Lower lobe of right lung (tissue), 2 donors: ENCODE measurements at regions not wholly inside any gene's neighbourhood (a gene's known extent, or its start where the extent isn't known, plus 50 kb on each side); places are given as distances from the start of the nearest gene placed in this dataset.
A peak's percentile ranks its signal among the peaks of the same experiment; 100 is the strongest.

ENCODE experiments used
- ATAC-seq, 2 donors: fragments of 200-7000 bp; cut with Tn5 transposase; one replicate each; pipeline ENCODE4 v1.9.1; 2020 to 2022; ENCODE audit warnings: mild to moderate bottlenecking in 2 of 2, moderate library complexity in 2 of 2
- DNase-seq: peaks from one replicate; pipeline ENCODE4 v3.0.0-alpha.2; 2020
- H3K27ac ChIP-seq: fragments of 200-600 bp; one replicate; pipeline ENCODE4 v1.8.0; 2022
- H3K27me3 ChIP-seq: fragments of 200-600 bp; one replicate; pipeline ENCODE4 v1.8.0; 2022; ENCODE audit warnings: low read depth
- H3K36me3 ChIP-seq: fragments of 200-600 bp; one replicate; pipeline ENCODE4 v1.8.0; 2022; ENCODE audit warnings: mild to moderate bottlenecking
- H3K4me1 ChIP-seq: fragments of 200-600 bp; one replicate; pipeline ENCODE4 v1.8.0; 2022
- H3K4me3 ChIP-seq: fragments of 200-600 bp; one replicate; pipeline ENCODE4 v1.8.0; 2022; ENCODE audit warnings: mild to moderate bottlenecking
- H3K9me3 ChIP-seq: fragments of 200-600 bp; one replicate; pipeline ENCODE4 v1.8.0; 2022
- intact Hi-C: fragments of 100-400 bp; cut with DNase I; formaldehyde crosslinking; loops from one replicate; pipeline ENCODE4 v1.11.0; 2022
- TF ChIP-seq, protein P1 (sequence below): fragments of 200-600 bp; IDR thresholded peaks from one replicate; pipeline ENCODE4 v1.8.0; 2022; ENCODE audit warnings: antibody characterized with exemption, mild to moderate bottlenecking
- donor health status: DM: no; HTN: yes; CAD: no; lungs with severe emphysema.

DNA sequence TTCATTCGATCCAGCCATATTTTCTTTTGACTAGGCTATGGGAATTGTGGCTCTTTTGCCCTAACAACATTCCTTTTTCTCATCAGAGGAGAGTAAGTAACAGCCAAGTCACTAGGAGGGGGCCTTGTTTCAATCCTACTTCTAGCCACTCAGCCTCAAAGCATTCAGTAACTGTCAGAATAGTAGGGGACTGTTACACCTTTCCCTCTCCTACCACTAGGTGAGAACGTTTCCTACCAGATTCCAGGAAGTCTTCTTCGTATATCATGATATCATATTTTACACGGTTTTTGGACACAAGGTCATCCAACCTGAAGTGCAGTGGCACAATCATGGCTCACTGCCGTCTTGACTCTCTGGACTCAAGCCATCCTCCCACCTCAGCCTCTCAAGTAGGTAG lies 171.3 kb upstream of the CDH12 start:
- TF ChIP-seq, protein P1, sequence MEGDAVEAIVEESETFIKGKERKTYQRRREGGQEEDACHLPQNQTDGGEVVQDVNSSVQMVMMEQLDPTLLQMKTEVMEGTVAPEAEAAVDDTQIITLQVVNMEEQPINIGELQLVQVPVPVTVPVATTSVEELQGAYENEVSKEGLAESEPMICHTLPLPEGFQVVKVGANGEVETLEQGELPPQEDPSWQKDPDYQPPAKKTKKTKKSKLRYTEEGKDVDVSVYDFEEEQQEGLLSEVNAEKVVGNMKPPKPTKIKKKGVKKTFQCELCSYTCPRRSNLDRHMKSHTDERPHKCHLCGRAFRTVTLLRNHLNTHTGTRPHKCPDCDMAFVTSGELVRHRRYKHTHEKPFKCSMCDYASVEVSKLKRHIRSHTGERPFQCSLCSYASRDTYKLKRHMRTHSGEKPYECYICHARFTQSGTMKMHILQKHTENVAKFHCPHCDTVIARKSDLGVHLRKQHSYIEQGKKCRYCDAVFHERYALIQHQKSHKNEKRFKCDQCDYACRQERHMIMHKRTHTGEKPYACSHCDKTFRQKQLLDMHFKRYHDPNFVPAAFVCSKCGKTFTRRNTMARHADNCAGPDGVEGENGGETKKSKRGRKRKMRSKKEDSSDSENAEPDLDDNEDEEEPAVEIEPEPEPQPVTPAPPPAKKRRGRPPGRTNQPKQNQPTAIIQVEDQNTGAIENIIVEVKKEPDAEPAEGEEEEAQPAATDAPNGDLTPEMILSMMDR, result no peak
- Histone ChIP-seq H3K27ac (no peak overlapping the region), H3K4me1 (no peaks in the 10 kb centered on the region), H3K36me3 (no peaks in the 10 kb centered on the region), H3K4me3 (no peak overlapping the region), H3K9me3 (no peaks in the 10 kb centered on the region), H3K27me3 (no peaks in the 10 kb centered on the region)
- DNase-seq (no peak), ATAC-seq (no peak)
- intact Hi-C loops, result no loop called here

DNA sequence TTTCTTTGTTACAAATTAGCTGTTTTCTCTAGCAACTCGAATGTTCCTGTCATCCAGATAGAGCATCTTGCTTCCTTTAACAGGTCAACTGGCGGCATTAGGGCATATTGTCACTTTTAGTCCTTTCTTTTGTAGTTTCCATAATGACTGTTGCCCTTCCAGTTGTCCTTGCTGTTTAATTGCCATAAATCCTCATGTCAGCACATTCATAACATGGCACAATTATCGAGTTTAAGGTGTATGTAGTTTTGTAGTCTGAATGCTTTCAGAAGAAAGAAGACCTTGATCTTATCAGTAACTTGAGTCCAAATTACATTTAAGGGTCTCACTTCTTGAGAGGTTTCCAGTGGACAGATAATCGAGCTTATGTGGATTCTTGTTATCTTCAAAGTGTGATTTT lies 161.7 kb upstream of the CDH12 start:
- no peaks in the 10 kb centered on the region for H3K27me3 ChIP-seq
- DNase-seq, result no peak
- no peaks in the 10 kb centered on the region for H3K9me3 ChIP-seq
- no peaks in the 10 kb centered on the region for H3K4me1 ChIP-seq
- H3K4me3 ChIP-seq, result no peak overlapping the region
- intact Hi-C loops, result no loop called here
- no peaks in the 10 kb centered on the region for H3K36me3 ChIP-seq
- TF ChIP-seq, protein P1, result no peak
- no peak overlapping the region for H3K27ac ChIP-seq
- no peak for ATAC-seq

DNA sequence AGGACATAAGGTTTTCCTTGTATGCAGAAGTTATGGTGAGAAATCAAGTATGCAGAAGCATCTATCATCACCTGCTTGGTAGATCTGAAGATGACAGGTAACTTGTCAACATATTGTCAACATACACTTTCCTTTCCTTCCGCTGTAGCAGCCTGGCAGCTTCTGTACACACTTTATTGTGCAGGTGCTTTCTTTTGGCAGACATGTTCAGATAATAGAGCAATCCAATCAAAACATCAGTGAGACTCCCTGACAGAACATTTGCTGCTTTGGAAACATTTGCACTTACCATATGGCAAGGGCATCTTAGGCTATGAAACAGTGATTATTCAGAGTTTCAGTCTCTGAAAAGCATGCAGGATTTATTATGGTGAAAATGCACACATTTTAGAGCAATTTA lies 161.1 kb upstream of the CDH12 start:
- TF ChIP-seq, protein P1, result no peak
- intact Hi-C loops, result no loop called here
- H3K9me3 ChIP-seq, result no peaks in the 10 kb centered on the region
- ATAC-seq (no peak), DNase-seq (no peak)
- no peaks in the 10 kb centered on the region for H3K27me3 ChIP-seq
- H3K4me1 ChIP-seq, result no peaks in the 10 kb centered on the region
- no peaks in the 10 kb centered on the region for H3K36me3 ChIP-seq
- no peak overlapping the region for H3K4me3 ChIP-seq
- no peak overlapping the region for H3K27ac ChIP-seq

DNA sequence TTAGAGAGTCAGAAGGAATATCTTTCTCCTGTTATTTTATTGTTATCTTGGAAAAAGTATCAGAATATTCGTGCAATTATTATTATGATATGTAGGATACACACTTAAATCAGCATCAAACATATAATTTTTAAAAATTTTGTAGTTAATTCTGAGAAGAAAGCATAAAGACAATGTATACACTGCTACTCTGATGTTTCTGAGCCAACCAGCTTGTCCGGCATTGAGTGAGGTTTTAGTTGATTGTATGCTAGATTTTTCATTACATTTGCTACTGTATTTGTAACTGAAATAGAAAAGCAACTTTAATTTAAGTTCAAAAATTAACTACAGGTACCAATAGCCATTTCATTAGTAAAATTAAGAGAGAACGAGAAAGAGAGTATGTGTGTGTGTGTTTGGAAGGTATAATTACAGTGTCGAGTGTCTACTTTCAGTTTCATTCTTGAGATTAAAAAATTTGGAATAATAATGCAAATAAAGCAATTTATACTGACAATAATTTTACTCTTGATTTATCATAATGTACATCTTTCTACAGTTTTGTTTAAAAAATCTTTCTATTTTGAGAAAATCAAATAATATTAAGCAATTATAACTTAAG lies 160.4 kb upstream of the CDH12 start:
- Histone ChIP-seq H3K36me3 (no peaks in the 10 kb centered on the region), H3K27ac (no peak overlapping the region), H3K27me3 (no peaks in the 10 kb centered on the region), H3K4me3 (peak overlapping the region; percentile 38), H3K4me1 (no peaks in the 10 kb centered on the region), H3K9me3 (no peaks in the 10 kb centered on the region)
- no peak for ATAC-seq
- TF ChIP-seq, protein P1, result no peak
- intact Hi-C loops, result no loop called here
- no peak for DNase-seq

DNA sequence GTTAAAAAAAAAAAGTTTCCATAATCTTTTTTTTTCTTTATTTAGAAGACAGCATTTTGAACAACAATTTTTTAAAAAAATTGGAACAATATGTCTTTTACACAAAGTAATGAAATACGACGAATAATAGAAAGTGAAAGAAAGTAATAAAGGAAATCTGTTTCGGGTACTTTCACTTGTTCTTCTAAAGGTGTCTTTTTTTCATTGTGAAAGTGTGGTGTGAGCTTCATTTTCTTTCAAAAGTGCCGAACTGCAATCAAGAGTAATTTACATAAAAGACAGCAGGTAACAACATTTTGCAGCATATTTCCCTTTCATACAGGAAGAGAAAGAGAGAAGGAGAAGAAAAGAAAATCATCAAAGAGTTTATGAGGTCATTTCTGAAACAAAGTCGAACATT lies 159.7 kb upstream of the CDH12 start:
- H3K4me1 ChIP-seq, result no peaks in the 10 kb centered on the region
- H3K27ac ChIP-seq, result no peak overlapping the region
- TF ChIP-seq, protein P1, result no peak
- intact Hi-C loops, result no loop called here
- H3K4me3 ChIP-seq, result peak overlapping the region; percentile 38
- no peaks in the 10 kb centered on the region for H3K27me3 ChIP-seq
- DNase-seq (no peak), ATAC-seq (no peak)
- no peaks in the 10 kb centered on the region for H3K9me3 ChIP-seq
- no peaks in the 10 kb centered on the region for H3K36me3 ChIP-seq

DNA sequence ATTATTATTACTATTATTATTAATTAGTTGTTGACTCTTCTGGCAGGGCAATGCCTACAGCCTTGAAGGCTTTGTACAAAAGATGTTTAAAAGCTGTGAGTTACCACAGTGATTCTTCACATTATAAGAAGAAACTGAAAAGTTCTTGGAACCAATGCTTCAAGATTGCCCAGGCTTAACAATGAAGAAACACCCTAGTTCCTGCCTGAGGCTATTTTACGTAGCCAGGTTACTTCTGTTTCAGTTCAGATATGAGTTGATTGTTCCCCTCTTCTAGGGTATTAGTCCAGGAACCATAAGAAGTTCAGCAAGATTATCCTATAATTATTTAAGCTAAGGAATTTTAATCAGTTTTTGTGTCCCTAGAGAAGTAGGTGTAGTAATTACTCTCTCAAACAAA lies 154.6 kb upstream of the CDH12 start:
- DNase-seq, result no peak
- no peak overlapping the region for H3K4me3 ChIP-seq
- no peak overlapping the region for H3K27ac ChIP-seq
- no peaks in the 10 kb centered on the region for H3K9me3 ChIP-seq
- no peaks in the 10 kb centered on the region for H3K27me3 ChIP-seq
- no peaks in the 10 kb centered on the region for H3K4me1 ChIP-seq
- no peak for ATAC-seq
- H3K36me3 ChIP-seq, result no peaks in the 10 kb centered on the region
- TF ChIP-seq, protein P1, result no peak
- intact Hi-C loops, result no loop called here
